NCI-H774 (cell line): ENCODE measurements at regions not wholly inside any gene's neighbourhood (a gene's known extent, or its start where the extent isn't known, plus 50 kb on each side); places are given as distances from the start of the nearest gene placed in this dataset.
A peak's percentile ranks its signal among the peaks of the same experiment; 100 is the strongest.
"Not testable (repeated sequence)": the region's sequence is repeated elsewhere in the genome, so short reads cannot be mapped to it uniquely, and the experiment has no call there.

ENCODE experiments used
- DNase-seq: peaks from one replicate; lab custom pipeline; 2025; lab: John Stamatoyannopoulos, UW

GRCh38 chr3:157857440-157857839, 248.8 kb downstream of the SHOX2 start:
- DNase-seq = no peak

DNA sequence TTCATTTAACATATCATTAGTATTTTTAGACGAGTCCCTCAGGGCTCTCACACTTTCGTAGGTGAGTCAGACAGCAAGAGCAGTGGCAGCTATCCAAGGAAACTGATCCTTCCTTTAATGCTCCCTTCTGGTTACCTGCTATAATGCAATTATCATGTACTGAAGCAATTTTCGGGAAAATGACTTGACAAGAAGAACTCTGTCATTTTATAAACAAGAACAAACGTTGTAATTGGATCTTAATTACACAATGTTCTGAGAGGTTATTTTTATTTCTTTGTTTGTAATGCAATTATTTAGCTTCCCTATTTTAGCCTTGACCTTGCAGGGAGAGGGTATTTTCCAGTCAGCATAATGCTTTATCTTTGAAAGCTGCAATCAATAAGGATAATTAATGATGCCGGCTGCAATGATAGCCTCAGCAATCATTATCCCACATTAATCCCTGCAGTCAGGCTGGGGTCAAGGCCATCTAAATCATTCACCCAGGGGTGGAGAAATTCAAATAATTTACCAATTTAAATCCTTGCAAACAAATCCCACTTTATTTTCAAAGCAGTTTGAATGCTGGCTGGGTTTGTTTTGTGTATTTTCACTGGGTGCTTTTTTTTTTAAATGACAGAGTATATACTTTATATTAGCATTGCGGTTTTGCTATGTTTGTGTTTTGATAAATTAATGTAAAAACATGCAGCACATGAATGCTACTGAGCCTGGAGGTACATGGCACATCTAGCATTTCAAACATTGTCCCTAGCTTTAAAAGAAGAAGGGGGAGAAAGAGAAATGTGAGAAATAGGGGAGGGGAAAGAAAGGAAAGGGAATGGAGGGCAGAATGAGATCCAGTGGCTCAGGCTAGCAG, 249.9 kb downstream of the SHOX2 start:
- DNase-seq = peak; percentile 91

DNA sequence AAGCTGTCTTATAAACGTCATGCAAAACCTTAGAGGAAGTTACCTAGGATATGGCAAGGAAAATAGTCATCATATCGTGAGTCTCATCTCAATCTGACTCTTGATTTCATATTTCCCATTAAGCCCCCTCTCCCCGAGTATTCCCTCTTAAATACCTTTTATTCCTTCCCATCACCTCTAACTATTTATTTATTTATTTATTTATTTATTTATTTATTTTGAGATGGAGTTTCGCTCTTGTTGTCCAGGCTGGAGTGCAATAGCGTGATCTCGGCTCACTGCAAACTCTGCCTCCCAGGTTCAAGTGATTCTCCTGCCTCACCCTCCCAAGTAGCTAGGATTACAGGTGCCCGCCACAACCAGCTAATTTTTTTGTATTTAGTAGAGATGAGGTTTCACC, 260.4 kb downstream of the SHOX2 start:
- not testable (repeated sequence) for DNase-seq

GRCh38 chr3:157844800-157845565, 261.2 kb downstream of the SHOX2 start:
- no peak for DNase-seq

- DNase-seq = no peak
Observed at GRCh38 chr3:157844216-157844615, 262.0 kb downstream of the SHOX2 start.

DNA sequence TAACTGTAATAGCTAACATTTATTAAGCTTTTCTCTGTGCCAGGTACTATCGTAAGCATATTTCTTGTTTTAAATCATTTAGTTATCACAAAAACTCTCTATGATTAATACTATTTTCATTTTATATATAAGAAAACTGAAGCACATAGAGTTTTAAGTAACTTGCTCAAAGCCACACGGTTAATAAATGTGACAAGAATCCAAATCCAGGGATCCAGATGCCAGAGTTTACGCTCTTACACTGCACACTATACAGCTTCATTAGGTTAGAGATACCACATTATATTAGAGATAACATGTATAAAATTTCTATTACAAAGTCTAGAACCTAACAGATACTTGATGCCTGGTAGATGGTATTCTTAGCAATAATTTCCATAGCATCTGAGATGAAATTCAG, 265.2 kb downstream of the SHOX2 start:
- DNase-seq = no peak

DNA sequence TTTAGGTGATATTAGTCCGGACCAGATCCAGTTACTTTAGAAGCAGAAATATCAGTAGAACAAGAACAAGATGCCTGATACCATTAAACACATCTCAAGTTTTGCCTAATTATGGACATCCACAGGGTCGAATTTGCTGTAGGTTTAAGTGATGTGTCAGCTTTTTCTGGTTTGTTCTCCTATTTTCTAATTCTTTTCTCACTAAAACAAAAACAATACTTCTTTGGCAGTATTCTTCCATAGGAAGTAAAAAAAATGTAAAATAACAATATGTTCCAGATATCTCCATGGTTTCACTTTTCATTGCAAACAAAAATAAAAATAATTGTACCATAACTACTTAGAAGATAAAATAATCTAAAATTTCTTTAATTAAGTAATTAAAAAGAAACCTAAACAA, 265.7 kb downstream of the SHOX2 start:
- no peak for DNase-seq

- no peak for DNase-seq
Observed at GRCh38 chr3:157838457-157838856, 267.8 kb downstream of the SHOX2 start.

DNA sequence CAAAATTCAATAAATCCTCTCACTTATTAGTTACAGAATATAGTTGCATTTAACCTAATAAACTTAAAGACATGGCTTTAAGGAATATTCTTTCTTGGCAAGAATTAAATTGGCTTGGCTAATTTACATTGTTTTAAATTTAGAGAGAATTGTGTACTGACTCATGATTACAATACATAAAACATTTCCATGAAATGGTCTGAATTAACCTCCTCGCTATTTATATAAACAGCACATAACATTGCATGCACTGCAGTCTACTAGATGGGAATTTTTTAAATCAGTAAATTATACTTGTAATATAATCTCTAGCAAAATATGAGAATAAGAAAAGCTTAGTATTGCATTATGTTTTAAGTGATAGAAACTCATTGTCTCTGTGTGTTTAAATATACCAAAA, 268.9 kb downstream of the SHOX2 start:
- no peak for DNase-seq

GRCh38 chr3:157836022-157836421, 270.2 kb downstream of the SHOX2 start:
- no peak for DNase-seq

GRCh38 chr3:157832588-157832987, 273.6 kb downstream of the SHOX2 start:
- DNase-seq = no peak

DNA sequence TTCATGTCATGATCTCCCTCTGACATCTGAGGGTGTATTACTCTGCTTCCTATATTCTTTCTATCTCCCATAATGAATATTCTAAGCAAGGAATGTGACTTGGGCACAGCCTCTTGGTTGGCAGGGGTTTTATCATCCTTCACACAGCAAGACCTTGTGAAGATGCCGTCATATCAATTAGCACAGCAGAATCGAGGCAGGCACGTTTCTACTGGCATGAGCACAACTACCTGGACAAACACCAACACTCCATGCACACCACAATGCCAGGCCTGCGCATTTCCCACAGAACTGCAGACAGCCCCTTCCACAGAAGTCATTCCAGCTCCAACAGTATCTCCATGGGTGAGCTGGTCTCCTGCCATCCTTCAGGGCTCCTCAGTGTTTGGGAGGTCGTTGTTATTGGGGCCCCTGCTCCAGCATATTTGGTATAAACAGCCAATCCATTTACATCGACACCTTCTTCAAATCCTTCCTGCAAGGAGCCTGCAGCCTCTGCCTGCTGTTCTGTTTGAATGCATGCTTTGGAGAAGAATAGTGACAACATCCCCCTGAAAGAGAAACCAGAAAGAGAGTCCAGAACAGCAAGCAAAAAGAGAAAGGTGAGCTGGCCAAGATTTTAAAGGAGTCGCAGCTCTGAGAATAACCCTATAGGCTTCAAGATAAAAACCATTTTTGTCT, 275.5 kb downstream of the SHOX2 start:
- no peak for DNase-seq

- DNase-seq = no peak
Observed at GRCh38 chr3:157829786-157830185, 276.4 kb downstream of the SHOX2 start.

DNA sequence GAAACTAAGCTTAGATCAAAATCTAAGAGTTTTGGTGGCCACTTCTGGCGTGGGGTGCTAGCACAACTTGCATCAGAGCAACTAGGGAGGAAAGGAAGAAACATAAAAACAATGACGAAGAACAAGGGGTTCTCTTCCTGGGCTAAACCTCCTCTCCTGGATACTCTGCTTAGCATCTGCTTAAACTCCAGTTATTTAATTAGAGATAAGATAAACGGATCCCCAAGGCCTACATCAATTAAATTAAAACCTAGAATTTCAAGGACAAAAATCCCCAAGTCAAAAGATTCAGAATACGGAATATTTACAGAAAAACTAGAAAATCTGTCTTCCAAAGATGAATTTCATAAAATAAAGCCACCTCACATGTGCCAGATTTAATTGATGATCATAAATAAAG, 281.9 kb downstream of the SHOX2 start:
- no peak for DNase-seq

GRCh38 chr3:157823050-157823449, 283.2 kb downstream of the SHOX2 start:
- no peak for DNase-seq

DNA sequence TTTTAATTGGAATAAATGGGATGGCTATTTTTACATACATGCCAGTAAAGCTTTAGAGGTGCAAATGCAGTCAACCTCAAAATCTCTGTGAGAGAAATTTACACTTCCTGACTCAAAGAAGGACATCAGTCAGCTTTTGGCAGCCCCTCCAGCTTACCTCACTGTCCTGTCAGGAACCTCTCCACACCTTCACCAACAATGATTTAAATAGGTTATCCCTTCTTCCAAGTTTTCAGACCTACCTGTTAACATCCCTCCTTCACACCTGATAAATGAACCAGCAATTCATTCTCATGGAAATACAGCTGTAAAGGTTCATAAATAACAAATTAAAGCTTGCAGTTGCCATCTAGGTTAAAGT, 286.1 kb downstream of the SHOX2 start:
- DNase-seq = no peak

DNA sequence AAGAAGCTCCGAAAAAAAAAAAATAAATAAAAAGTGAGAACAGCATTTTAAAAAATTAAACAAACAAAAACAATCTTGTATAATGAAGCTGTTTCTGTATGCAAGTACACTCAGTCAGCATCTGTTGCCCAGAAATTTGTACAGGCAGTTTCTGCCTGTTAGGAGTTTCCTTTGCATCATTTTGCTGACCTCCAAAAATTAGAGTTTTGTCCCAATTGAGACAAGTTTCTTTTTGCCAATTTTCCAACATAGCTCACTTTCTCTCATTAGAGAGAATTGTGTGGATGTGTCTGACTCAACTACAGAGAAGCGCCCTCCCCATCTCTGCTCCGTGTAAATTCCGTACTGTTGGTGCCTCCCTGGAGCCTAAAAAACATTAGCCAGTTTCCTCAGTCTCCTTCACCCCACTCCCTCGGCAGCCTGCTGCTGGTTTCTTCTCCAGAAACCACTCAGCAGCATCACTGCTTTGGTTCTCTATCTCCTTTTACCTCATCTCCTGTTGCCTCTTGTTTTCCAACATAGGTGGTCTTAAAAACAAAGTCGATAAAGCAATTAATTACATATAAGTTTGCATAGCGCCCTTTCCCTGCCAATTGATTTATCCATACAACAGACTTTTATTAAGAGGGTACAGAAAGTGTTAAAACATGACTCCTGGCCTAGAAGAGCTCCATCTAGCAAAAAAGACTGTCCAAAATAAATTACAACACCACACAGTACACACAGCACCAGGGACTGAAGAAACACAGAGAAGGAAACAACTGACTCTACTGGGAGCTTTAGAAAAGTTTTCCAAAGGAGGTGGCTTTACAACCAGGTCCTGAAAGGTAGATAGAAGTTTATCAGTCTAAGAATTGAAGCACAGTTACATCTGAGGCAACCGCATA, 286.7 kb downstream of the SHOX2 start:
- DNase-seq = no peak

DNA sequence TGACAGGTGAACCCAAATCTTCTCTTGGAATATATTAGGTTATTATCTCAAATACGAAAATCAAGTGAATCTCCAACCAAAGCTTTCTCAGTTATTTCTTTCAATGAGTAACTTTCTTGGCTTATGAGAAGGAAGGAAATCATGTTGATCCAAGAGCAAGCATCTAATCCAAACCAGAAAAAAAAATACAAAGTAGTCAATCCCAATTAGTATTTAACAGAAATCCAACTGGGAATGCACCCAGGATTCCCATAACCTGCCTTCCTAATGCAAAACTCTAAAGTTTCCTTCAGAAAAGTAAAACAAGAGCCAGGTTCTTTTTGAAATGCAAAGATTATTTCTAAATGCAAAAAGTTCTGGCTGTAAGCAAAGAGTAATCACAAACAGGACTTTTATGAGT, 289.3 kb downstream of the SHOX2 start:
- no peak for DNase-seq

GRCh38 chr3:157816296-157816695, 289.9 kb downstream of the SHOX2 start:
- no peak for DNase-seq

DNA sequence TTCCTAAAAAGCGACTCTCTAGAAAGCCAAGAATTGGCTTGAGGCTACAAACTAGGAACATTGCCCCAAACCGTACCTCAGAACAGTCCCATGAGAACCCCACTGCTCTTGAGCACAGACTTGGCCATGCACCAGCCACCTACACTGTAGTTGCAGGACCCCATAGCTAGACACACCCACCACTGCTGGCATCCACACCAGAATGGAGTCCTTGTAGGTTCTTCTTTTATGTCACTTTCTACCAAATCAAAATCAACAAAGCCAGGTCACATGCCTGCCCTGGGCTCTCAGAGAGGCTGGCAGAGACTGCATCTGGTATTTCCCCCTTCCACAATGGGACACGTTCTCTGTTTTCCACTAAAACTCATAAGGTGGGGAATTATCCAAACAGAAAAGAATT, 290.5 kb downstream of the SHOX2 start:
- DNase-seq = no peak

DNA sequence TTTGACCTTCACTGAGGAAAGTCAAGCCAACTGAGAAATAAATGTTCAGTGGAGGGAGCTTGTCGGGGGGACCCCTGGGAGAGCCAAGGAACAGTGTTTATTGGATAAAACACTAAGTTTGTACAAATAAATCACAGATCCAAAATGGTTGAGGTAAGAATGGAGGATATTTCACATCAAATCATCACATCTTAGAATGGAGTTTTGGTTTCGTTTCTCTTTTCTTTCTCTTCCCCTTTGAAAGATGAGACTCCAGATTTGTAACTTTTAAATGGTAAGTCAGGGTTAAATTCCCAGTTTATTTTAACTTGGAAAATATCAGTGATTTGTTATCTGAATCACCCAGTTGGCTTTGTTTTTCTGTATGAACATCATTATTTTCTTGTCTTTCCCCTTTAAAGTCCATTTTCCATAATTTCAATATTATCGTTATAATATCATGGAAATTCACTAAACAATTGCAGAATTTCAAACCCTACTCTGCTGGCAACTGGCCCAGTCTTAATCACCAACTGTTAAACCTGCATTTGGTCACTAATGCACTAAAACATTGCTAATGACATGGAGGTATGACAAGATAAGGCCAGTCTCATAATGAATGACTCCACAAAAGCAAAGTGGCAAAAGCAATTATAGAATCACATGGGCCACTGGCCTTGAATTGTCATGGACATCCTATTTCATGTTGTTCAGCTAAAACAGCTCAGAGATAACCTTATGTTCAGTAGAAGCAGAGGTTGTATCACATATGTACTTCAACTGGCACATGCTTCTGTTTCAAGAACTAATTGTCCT, 295.1 kb downstream of the SHOX2 start:
- no peak for DNase-seq
